ENCODE measurements at regions not wholly inside any gene's neighbourhood (a gene's known extent, or its start where the extent isn't known, plus 50 kb on each side); places are given as distances from the start of the nearest gene placed in this dataset.
"Not testable (repeated sequence)": the region's sequence is repeated elsewhere in the genome, so short reads cannot be mapped to it uniquely, and the experiment has no call there.

GRCh38 chr9:67112148-67112547 is 119.8 kb upstream of the SPATA31A3 start:
- not testable (repeated sequence) for DNase-seq

GRCh38 chr9:67111733-67112132 is 119.4 kb upstream of the SPATA31A3 start:
- DNase-seq: not testable (repeated sequence)

DNA sequence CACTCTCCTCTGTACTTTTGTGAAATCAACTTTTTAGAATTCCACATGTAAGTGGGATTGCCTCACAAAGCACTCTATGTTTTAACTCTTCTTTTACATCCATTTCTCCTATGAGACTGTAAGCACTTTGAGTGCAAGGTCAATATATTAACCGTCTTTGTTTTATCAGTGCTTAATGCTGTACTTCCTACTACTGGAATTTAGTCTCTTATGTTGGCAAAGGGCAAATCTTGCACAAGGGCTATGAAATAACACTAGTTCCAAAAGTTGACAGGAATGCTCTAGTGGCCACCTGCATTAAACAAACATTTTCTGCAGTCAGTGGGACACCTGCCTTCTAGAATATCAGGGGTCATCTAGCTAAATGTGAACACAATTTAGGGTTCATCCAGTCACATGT is 117.5 kb upstream of the SPATA31A3 start:
- not testable (repeated sequence) for DNase-seq

DNA sequence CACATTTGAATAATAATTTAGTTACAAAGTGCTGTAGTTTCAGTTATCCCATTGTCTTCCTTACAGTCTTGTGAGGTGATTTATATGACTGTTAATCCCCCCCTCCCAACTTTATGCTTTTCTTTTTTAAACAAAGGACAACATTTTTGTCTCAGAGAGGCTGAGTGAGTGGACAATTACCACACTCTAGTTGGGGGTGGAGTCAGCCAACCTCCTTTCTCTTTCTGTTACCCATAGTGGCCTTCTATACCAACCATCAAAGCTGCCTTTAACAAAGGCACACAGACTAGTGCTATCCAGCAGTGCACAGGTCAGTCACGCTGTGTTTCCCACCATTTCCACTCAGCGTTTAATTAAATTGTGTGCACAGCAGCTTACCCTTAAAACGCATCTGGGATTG is 114.3 kb upstream of the SPATA31A3 start:
- DNase-seq: not testable (repeated sequence)

- DNase-seq: not testable (repeated sequence)
Measured at GRCh38 chr9:67102506-67103276, 110.3 kb upstream of the SPATA31A3 start.

- not testable (repeated sequence) for DNase-seq
Measured at GRCh38 chr9:67091104-67091503, 98.8 kb upstream of the SPATA31A3 start.

DNA sequence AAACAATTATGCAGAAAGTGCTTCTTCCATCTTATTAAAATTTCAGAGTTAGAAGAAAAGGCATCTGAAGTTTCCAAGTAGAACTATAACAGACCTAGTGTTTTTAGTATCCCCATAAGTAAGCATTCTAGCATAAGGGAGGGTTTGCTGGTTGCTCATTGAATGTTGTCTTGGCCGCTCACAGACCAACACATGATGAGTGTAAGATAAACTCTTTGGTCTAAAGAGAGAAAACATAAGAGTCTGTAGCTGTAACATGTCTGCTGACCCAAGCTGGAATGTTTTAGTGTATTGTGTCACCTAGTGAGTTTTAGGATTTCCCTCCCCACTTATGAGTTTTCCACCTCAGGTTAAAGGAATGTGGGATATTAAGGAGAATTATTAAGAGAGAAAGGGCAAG is 94.5 kb upstream of the SPATA31A3 start:
- not testable (repeated sequence) for DNase-seq

DNA sequence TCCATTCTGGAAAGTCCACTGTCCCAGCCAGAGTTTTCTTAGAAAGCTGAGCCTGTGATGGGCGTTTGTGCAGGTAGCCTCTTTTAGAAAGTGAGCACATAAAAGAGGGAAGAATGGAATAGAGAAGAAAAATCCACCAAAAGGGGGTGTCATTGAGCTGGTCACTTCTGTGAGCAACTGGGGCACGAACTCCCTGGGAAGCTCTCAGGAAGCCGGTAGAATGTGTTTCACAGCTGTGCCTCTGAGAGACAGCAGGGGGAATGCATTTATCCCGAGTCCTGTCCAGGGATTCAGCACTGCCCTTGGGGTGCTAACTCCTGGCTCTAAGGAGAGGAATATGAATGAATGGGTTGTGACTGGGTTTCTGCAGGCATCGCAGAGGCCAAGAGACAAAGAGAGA is 73.8 kb upstream of the SPATA31A3 start:
- not testable (repeated sequence) for DNase-seq

DNA sequence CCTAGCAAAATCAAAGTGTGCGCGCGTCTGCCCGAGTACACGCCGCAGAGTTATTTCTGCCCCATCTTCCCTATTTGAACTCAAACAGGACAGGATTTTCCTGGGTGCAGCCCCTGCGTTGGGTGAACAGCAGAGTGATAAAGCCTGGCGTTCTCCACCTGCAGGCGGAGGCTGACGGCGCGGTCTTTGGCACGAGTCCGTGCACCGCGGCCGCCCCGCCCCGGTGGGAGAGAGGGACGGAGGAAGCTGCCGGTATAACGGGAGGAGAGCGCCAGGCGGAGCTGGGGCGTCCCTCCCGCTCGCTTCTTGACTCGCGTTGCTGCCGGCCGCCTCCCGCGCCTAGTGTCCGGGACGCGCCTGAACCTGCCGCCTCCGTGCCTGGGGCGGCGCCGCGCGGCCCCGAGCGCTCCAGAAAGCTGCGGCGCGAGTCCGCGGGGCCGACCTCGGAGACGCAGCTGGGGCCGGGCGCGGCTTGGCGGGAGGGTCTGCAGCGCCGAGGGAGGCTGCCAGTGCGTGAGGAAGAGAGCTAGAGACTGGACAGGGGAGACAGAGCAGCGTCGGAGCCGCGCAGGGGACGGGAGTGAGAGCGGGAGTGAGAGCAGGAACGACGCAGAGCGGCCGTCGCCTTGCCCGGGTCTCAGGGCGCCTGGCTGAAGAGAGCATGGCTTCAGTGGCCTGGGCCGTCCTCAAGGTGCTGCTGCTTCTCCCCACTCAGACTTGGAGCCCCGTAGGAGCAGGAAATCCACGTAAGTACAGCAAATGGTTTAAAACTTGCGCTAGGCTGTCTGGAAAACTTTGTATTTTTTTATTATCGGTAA is 66.8 kb upstream of the SPATA31A3 start:
- peak; percentile 43 for DNase-seq

Measured in right forelimb (tissue), 1 donor.